Urinary bladder (tissue), 3 donors: ENCODE measurements at regions not wholly inside any gene's neighbourhood (a gene's known extent, or its start where the extent isn't known, plus 50 kb on each side); places are given as distances from the start of the nearest gene placed in this dataset.

Source experiments
- DNase-seq: peaks from one replicate; pipeline ENCODE4 v3.0.0-alpha.2; 2015; ENCODE audit errors: extremely low spot score
- H3K27ac ChIP-seq: one replicate; pipeline ENCODE4 v1.5.1; 2013; ENCODE audit warnings: low read depth, mild to moderate bottlenecking, moderate library complexity
- H3K36me3 ChIP-seq: one replicate; pipeline ENCODE4 v1.6.1; 2013; ENCODE audit warnings: mild to moderate bottlenecking, moderate library complexity; ENCODE audit not compliant: insufficient read depth
- H3K4me1 ChIP-seq: one replicate; pipeline ENCODE4 v1.6.1; 2013; ENCODE audit warnings: mild to moderate bottlenecking, moderate library complexity; ENCODE audit not compliant: insufficient read depth
- H3K4me3 ChIP-seq: one replicate; pipeline ENCODE4 v1.5.1; 2013; ENCODE audit warnings: low read depth, low read length
- WGBS: extraction: QIAGEN DNeasy Blood & Tissue Kit; methylation state at CpG from one replicate; pipeline ENCODE4 v1.1.7; 2013; 5-methylcytosine and 5-hydroxymethylcytosine counted together
- donor health status: healthy with polysubstance abuse.
- donor health status: healthy.

DNA sequence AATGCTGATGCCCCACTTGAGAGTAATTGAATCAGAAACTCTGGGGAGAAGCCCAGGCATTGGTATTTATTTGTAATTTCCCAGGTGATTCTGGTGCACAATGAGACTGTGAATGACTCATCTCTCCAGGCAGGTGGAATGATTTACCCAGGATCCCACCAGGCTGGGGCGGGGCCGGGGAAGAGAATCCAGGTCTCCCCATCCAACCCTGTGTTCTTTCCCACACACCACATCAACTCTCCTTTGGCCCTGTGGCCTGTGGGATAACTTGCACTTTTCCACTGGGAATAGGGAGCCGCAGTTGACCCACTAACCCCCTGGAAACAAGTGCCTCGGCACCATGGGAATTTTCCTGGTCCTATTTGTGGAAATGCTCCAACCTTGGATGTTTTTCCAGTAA is 409.8 kb downstream of the ZNF521 start:
- 96% methylated on average over 4 of the region's 4 CpGs for WGBS
- DNase-seq = no peak
- Histone ChIP-seq H3K4me3 (no peak overlapping the region), H3K27ac (no peak overlapping the region), H3K4me1 (no peaks in the 10 kb centered on the region), H3K36me3 (no peaks in the 10 kb centered on the region)

- WGBS = 59% methylated on average over 8 of the region's 8 CpGs
- Histone ChIP-seq H3K36me3 (no peaks in the 10 kb centered on the region), H3K4me1 (no peaks in the 10 kb centered on the region), H3K27ac (no peak overlapping the region), H3K4me3 (no peak overlapping the region)
- no peak for DNase-seq
These were observed 404.3 kb downstream of the ZNF521 start for GRCh38 chr18:24947521-24948305.

DNA sequence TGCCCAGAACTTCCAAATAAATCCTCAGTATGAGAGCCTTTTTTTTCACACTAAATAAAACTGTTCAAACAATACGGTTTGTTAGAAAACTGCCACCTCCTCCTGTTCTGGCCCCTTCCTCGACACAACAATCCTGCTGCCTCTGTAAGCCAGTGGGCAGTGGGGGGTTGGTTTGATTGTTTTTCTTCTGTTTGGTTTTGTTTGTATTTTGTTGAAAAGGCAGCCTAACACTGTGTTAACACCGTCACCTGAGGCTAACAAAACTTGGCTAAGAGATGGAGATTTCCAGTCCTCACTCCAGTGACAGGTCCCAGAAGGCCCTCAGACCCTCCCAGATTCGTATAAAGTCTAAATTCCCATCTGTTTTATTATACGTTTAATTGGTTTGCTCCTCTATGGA is 402.1 kb downstream of the ZNF521 start:
- DNase-seq = no peak
- Histone ChIP-seq H3K4me1 (no peaks in the 10 kb centered on the region), H3K4me3 (no peak overlapping the region), H3K36me3 (no peaks in the 10 kb centered on the region), H3K27ac (no peak overlapping the region)
- 90% methylated on average over 5 of the region's 5 CpGs for WGBS

DNA sequence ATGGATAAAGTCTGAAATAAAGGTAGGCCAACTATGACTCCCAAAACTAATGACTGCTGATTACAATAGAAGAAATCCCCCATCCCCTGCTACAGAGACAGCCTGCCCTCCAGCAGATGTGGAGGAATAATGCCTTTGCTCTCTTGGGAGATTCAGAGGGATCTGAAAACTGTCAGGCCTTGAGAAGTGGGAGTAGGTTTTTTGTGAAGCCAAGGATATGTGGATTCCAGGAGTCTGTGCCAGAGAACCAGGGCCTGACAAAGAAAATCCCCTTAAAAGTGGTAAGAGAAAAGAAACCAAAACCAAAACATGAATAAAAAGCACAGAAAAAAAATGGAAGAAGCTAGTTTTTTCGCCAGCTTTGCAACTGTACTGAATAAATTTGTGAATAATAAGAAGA is 397.6 kb downstream of the ZNF521 start:
- Histone ChIP-seq H3K27ac (no peak overlapping the region), H3K4me1 (no peaks in the 10 kb centered on the region), H3K4me3 (no peak overlapping the region), H3K36me3 (no peaks in the 10 kb centered on the region)
- WGBS = 83% methylated on average over 1 of the region's 1 CpG
- no peak for DNase-seq

- Histone ChIP-seq H3K4me3 (no peak overlapping the region), H3K36me3 (no peaks in the 10 kb centered on the region), H3K4me1 (no peaks in the 10 kb centered on the region), H3K27ac (no peak overlapping the region)
- no peak for DNase-seq
- WGBS = 86% methylated on average over 2 of the region's 2 CpGs
These were observed 394.0 kb downstream of the ZNF521 start for GRCh38 chr18:24958001-24958400.

- no peak overlapping the region for H3K4me3 ChIP-seq
- H3K4me1 ChIP-seq = no peaks in the 10 kb centered on the region
- no peak for DNase-seq
- no peak overlapping the region for H3K27ac ChIP-seq
- WGBS = 33% methylated on average over 7 of the region's 7 CpGs
- no peaks in the 10 kb centered on the region for H3K36me3 ChIP-seq
These were observed 392.9 kb downstream of the ZNF521 start for GRCh38 chr18:24959051-24959476.

- no peaks in the 10 kb centered on the region for H3K36me3 ChIP-seq
- no peak for DNase-seq
- H3K4me1 ChIP-seq = peaks cover 2% of the 10 kb centered on the region
- no peak overlapping the region for H3K27ac ChIP-seq
- WGBS = 73% methylated on average over 4 of the region's 4 CpGs
- no peak overlapping the region for H3K4me3 ChIP-seq
These were observed 387.8 kb downstream of the ZNF521 start for GRCh38 chr18:24964216-24964615.

- Histone ChIP-seq H3K27ac (no peak overlapping the region), H3K4me1 (peaks cover 2% of the 10 kb centered on the region), H3K36me3 (no peaks in the 10 kb centered on the region), H3K4me3 (no peak overlapping the region)
- WGBS = 93% methylated on average over 3 of the region's 3 CpGs
- no peak for DNase-seq
These were observed 383.7 kb downstream of the ZNF521 start for GRCh38 chr18:24968238-24968775.

DNA sequence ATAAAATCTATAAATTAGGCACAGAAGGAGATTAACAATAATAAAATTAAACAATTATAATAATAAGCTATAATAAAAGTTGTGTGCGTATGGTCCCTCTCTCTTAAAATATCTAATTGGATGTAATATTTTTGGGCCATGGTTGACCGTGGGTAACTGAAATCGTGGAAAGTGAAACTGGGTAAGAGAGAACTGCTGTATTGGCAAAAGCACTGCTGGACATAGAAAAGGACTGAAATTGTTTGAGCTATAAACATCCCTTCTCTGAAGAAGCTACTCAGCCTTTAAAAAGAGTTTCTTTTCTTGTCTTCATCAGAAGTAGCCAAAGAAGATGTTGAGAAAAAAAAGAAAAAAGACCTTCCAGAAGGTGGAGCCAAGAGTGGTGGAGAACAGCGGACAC is 379.4 kb downstream of the ZNF521 start:
- Histone ChIP-seq H3K27ac (no peak overlapping the region), H3K36me3 (no peaks in the 10 kb centered on the region), H3K4me3 (no peak overlapping the region), H3K4me1 (no peaks in the 10 kb centered on the region)
- 94% methylated on average over 4 of the region's 4 CpGs for WGBS
- DNase-seq = no peak

DNA sequence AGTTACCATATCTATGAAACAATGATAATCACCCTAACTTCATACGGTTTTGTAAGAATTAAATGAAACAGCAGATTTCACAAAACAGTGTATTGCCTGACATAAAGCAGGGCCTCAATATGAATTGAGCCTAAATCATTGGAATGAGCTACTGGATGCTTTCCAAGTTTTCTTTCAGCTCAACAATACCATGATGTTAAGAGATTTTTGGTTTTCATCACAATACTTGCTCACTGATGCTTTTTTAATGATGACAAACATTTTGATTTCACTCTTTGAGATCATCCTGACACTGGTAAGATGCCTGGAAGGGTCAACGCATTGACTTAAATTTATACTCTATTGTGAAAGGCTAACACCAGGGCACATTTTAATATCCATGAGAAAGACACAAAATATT is 377.5 kb downstream of the ZNF521 start:
- 81% methylated on average over 2 of the region's 2 CpGs for WGBS
- Histone ChIP-seq H3K27ac (no peak overlapping the region), H3K4me1 (no peaks in the 10 kb centered on the region), H3K36me3 (no peaks in the 10 kb centered on the region), H3K4me3 (no peak overlapping the region)
- DNase-seq = no peak

DNA sequence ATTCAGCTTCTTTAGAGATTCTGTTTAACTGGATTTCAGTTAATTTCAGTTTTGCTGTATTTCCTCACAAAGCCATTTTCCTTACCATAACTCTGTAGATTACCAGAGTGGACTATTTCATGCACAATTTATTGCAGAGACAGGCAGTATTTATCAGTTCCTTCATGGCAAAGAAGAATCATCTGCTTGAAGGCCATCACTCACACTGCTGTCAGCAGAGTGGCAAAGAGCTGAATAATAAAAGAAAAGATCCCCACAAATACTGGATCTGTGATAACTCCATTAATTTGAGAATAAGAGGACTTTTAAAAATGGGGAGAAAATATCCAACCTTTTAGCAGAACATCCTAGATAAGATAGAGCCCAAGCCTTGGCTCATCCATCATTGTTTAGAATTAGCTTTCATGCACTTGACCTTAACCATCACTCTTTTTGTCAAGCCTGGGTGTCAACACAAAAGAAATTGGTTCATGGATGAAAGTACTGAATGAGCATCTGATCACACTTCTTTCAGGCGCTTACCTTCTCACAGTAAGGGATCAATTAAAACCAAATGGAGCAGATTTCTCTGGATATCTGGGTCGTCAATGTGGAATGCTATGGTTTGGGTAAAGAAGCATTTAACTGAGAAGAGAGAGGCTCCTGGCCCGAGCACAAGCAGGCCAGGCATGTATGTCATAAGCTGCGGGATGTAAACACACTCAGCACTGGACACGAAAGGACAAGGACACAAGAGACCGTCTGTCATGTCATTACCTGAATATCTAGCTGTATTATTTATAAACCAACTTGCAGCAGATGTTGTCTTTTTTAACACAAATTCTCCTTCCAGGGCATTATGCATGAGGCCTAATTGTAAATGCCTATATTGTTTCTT is 376.2 kb downstream of the ZNF521 start:
- DNase-seq = no peak
- WGBS = 85% methylated on average over 6 of the region's 6 CpGs
- H3K36me3 ChIP-seq = no peaks in the 10 kb centered on the region
- no peak overlapping the region for H3K27ac ChIP-seq
- no peak overlapping the region for H3K4me3 ChIP-seq
- no peaks in the 10 kb centered on the region for H3K4me1 ChIP-seq

DNA sequence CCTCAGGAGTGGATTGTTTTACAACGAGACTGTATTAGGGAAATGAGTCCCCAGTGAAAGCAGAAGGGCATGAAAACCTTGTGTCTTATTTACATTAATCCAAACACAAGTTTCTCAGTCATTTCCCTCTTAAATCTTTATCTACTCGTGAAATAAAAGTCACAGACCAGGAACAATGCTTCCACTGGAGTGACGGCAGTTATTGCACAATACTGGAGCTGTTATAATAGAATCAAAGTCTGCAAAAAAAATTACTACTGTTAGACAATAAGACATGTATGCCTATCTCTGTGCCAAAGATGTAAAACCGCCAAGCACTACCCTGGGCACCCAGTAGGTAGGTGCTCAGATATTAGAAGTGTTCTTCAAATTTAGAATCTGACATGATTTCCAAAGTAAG is 375.5 kb downstream of the ZNF521 start:
- no peak overlapping the region for H3K4me3 ChIP-seq
- no peak for DNase-seq
- H3K36me3 ChIP-seq = no peaks in the 10 kb centered on the region
- H3K27ac ChIP-seq = no peak overlapping the region
- no peaks in the 10 kb centered on the region for H3K4me1 ChIP-seq
- WGBS = 68% methylated on average over 4 of the region's 4 CpGs

GRCh38 chr18:24979235-24979634 is 372.7 kb downstream of the ZNF521 start:
- no peak for DNase-seq
- H3K4me1 ChIP-seq = no peaks in the 10 kb centered on the region
- H3K27ac ChIP-seq = no peak overlapping the region
- no peak overlapping the region for H3K4me3 ChIP-seq
- H3K36me3 ChIP-seq = no peaks in the 10 kb centered on the region
- WGBS = 86% methylated on average over 4 of the region's 4 CpGs

GRCh38 chr18:24982831-24983230 is 369.1 kb downstream of the ZNF521 start:
- Histone ChIP-seq H3K4me1 (no peaks in the 10 kb centered on the region), H3K36me3 (no peaks in the 10 kb centered on the region), H3K4me3 (no peak overlapping the region), H3K27ac (no peak overlapping the region)
- WGBS = 90% methylated on average over 2 of the region's 2 CpGs
- no peak for DNase-seq
